Lower leg skin (tissue), 4 donors: ENCODE measurements at regions not wholly inside any gene's neighbourhood (a gene's known extent, or its start where the extent isn't known, plus 50 kb on each side); places are given as distances from the start of the nearest gene placed in this dataset.
A peak's percentile ranks its signal among the peaks of the same experiment; 100 is the strongest.

Source experiments
- DNase-seq, 2 donors: peaks; one replicate each; pipeline ENCODE4 v3.0.0-alpha.2; 2019; ENCODE audit warnings: low spot score in 2 of 2
- H3K4me3 ChIP-seq: fragments of 200-600 bp; sonication (generic); 2 replicates; pipeline ENCODE4 v1.5.1; 2017; ENCODE audit warnings: mild to moderate bottlenecking, low read depth; ENCODE audit not compliant: poor library complexity, severe bottlenecking
- CTCF ChIP-seq, 3 donors: fragments of 450-650 bp; IDR thresholded peaks; one replicate each; pipeline ENCODE4 v1.5.1; 2016; ENCODE audit warnings: antibody characterized with exemption in 3 of 3, mild to moderate bottlenecking in 3 of 3, moderate library complexity in 2 of 3
- POLR2A ChIP-seq, 2 donors: fragments of 450-650 bp; IDR thresholded peaks; one replicate each; pipeline ENCODE4 v1.6.1; 2016 to 2017; ENCODE audit warnings: antibody characterized with exemption in 2 of 2, mild to moderate bottlenecking in 1 of 2, moderate library complexity in 1 of 2
- WGBS, 2 donors: methylation state at CpG; one replicate each; pipeline ENCODE4 v1.1.5; 2018; 5-methylcytosine and 5-hydroxymethylcytosine counted together
- intact Hi-C: fragments of 100-400 bp; cut with DNase I; formaldehyde crosslinking; loops from one replicate; pipeline ENCODE4 v1.15.0; 2023; ENCODE audit warnings: low total_unique reads

GRCh38 chr10:86591436-86591835 is 62.9 kb upstream of the OPN4 start:
- TF ChIP-seq CTCF (IDR thresholded peaks at IDR 0.05): no peak
- TF ChIP-seq POLR2A (IDR thresholded peaks at IDR 0.05): no peak

GRCh38 chr10:86592413-86592812 is 61.9 kb upstream of the OPN4 start:
- no peak overlapping the region for H3K4me3 ChIP-seq
- no peak for TF ChIP-seq POLR2A (IDR thresholded peaks at IDR 0.05)
- no peak for TF ChIP-seq CTCF (IDR thresholded peaks at IDR 0.05)
- intact Hi-C loops: no loop called here
- peak in 1 of 2 donors; percentile 57 for DNase-seq
- WGBS, 2 donors: 79 to 87% methylated on average over 4 of the region's 4 CpGs

More at GRCh38 chr10:86591436-86591835, 62.9 kb upstream of the OPN4 start:
- WGBS, 2 donors: 85% methylated on average over 6 of the region's 6 CpGs
- H3K4me3 ChIP-seq: no peak overlapping the region
- intact Hi-C loops: no loop called here
- peak in 1 of 2 donors; percentile 53 for DNase-seq

- peak in 1 of 2 donors; percentile 15 for DNase-seq
- no peak for TF ChIP-seq POLR2A (IDR thresholded peaks at IDR 0.05)
- TF ChIP-seq CTCF (IDR thresholded peaks at IDR 0.05): no peak
- no peak overlapping the region for H3K4me3 ChIP-seq
- 77 to 82% methylated on average over 5 of the region's 5 CpGs for WGBS, 2 donors
- intact Hi-C loops: no loop called here
These were observed 59.8 kb upstream of the OPN4 start for GRCh38 chr10:86594535-86594934.

- H3K4me3 ChIP-seq: no peak overlapping the region
- WGBS, 2 donors: 89 to 95% methylated on average over 5 of the region's 5 CpGs
- intact Hi-C loops: no loop called here
- DNase-seq: peak in 1 of 2 donors; percentile 50
- TF ChIP-seq POLR2A (IDR thresholded peaks at IDR 0.05) (no peak), CTCF (IDR thresholded peaks at IDR 0.05) (no peak)
These were observed 58.9 kb upstream of the OPN4 start for GRCh38 chr10:86595496-86595895.

- intact Hi-C loops: no loop called here
- TF ChIP-seq CTCF (IDR thresholded peaks at IDR 0.05): no peak
- TF ChIP-seq POLR2A (IDR thresholded peaks at IDR 0.05): no peak
- 71 to 77% methylated on average over 3 of the region's 3 CpGs for WGBS, 2 donors
- DNase-seq: peak in 1 of 2 donors; percentile 31
- no peak overlapping the region for H3K4me3 ChIP-seq
These were observed 58.1 kb upstream of the OPN4 start for GRCh38 chr10:86596266-86596665.

GRCh38 chr10:86597306-86597705 is 57.0 kb upstream of the OPN4 start:
- TF ChIP-seq POLR2A (IDR thresholded peaks at IDR 0.05): no peak
- no peak for TF ChIP-seq CTCF (IDR thresholded peaks at IDR 0.05)
- 84 to 88% methylated on average over 14 to 15 of the region's 15 CpGs for WGBS, 2 donors
- intact Hi-C loops: no loop called here

More at GRCh38 chr10:86597306-86597705, 57.0 kb upstream of the OPN4 start:
- H3K4me3 ChIP-seq: no peak overlapping the region
- no peak for DNase-seq
